Ishikawa (cell line): ENCODE measurements at regions not wholly inside any gene's neighbourhood (a gene's known extent, or its start where the extent isn't known, plus 50 kb on each side); places are given as distances from the start of the nearest gene placed in this dataset.

Source experiments
- CEBPB ChIP-seq: IDR thresholded peaks from 2 replicates; pipeline ENCODE4 v1.6.1; 2012
- CREB1 ChIP-seq: IDR thresholded peaks from 2 replicates; pipeline ENCODE4 v1.6.1; 2012; ENCODE audit warnings: low read depth
- EGR1 ChIP-seq: IDR thresholded peaks from 2 replicates; pipeline ENCODE4 v1.6.1; 2012
- EP300 ChIP-seq: IDR thresholded peaks from 2 replicates; pipeline ENCODE4 v1.6.1; 2012; ENCODE audit warnings: borderline replicate concordance
- FOXM1 ChIP-seq: IDR thresholded peaks from 2 replicates; pipeline ENCODE4 v1.6.1; 2012; ENCODE audit warnings: low read depth, borderline replicate concordance
- NFIC ChIP-seq: IDR thresholded peaks from 2 replicates; pipeline ENCODE4 v1.6.1; 2012
- RAD21 ChIP-seq: IDR thresholded peaks from 2 replicates; pipeline ENCODE4 v1.6.1; 2012; ENCODE audit warnings: low read depth
- TAF1 ChIP-seq: IDR thresholded peaks from 2 replicates; pipeline ENCODE4 v1.6.1; 2012; ENCODE audit warnings: low read depth, mild to moderate bottlenecking
- TCF12 ChIP-seq: IDR thresholded peaks from 2 replicates; pipeline ENCODE4 v1.6.1; 2012; ENCODE audit warnings: low read depth
- TEAD4 ChIP-seq: IDR thresholded peaks from 2 replicates; pipeline ENCODE4 v1.6.1; 2012
- YY1 ChIP-seq: IDR thresholded peaks from 2 replicates; pipeline ENCODE4 v1.6.1; 2012; ENCODE audit warnings: low read depth
- ZBTB7A ChIP-seq: IDR thresholded peaks from 2 replicates; pipeline ENCODE4 v1.6.1; 2012; ENCODE audit warnings: low read depth
- TF ChIP-seq, protein P1 (sequence below): IDR thresholded peaks from 2 replicates; pipeline ENCODE4 v1.6.1; 2012
- TF ChIP-seq, protein P2 (sequence below): IDR thresholded peaks from 2 replicates; pipeline ENCODE4 v1.6.1; 2012; ENCODE audit warnings: low read depth, mild to moderate bottlenecking
- TF ChIP-seq, protein P3 (sequence below): IDR thresholded peaks from 2 replicates; pipeline ENCODE4 v1.6.1; 2012

DNA sequence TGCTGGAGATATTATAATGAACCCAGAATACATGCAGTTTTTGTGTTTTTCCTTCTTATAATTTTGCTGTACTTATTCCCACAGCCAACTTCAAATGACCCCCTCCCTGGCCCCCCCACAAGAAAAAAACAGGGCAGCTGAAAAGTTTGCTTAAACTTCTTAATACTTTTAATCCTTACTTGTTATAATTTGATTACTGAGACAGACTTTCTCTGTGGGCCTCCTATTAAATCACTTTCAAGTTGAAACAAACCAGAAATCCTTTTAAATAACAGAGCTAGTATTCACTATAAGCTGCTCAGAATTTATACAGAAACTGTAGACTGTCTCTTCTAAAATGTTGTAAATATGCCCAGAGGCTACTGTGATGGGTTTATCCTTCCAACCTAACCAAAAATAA lies 106.3 kb downstream of the CENPW start:
- TF ChIP-seq, protein P1, sequence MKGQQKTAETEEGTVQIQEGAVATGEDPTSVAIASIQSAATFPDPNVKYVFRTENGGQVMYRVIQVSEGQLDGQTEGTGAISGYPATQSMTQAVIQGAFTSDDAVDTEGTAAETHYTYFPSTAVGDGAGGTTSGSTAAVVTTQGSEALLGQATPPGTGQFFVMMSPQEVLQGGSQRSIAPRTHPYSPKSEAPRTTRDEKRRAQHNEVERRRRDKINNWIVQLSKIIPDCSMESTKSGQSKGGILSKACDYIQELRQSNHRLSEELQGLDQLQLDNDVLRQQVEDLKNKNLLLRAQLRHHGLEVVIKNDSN: no peak
- no peak for TF ChIP-seq NFIC
- no peak for TF ChIP-seq CEBPB
- no peak for TF ChIP-seq ZBTB7A

DNA sequence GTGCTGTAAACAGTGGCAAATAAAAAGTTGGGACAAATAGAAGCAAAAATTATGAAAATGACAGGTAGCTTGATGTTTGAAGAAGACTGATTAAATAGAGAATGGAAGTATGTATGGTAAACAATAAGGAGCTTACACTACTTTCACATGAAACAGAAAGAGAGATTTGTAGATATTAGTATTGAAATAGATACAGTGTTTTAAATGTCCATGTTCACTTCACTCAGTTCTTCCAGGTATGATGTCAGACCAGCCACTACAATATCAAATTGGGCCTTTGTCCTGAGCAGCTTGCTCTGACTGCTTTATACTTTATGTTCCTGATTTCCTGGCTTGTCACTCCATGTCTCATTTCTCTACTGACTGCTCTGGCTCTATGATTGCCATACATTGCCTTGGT lies 107.5 kb downstream of the CENPW start:
- no peak for TF ChIP-seq TAF1
- TF ChIP-seq RAD21: no peak
- TF ChIP-seq YY1: no peak
- no peak for TF ChIP-seq CREB1
- TF ChIP-seq TCF12: no peak
- TF ChIP-seq, protein P1: no peak
- no peak for TF ChIP-seq NFIC
- TF ChIP-seq CEBPB: no peak
- TF ChIP-seq ZBTB7A: no peak
- TF ChIP-seq EP300: no peak
- no peak for TF ChIP-seq EGR1
- no peak for TF ChIP-seq FOXM1
- no peak for TF ChIP-seq TEAD4
- TF ChIP-seq, protein P2, sequence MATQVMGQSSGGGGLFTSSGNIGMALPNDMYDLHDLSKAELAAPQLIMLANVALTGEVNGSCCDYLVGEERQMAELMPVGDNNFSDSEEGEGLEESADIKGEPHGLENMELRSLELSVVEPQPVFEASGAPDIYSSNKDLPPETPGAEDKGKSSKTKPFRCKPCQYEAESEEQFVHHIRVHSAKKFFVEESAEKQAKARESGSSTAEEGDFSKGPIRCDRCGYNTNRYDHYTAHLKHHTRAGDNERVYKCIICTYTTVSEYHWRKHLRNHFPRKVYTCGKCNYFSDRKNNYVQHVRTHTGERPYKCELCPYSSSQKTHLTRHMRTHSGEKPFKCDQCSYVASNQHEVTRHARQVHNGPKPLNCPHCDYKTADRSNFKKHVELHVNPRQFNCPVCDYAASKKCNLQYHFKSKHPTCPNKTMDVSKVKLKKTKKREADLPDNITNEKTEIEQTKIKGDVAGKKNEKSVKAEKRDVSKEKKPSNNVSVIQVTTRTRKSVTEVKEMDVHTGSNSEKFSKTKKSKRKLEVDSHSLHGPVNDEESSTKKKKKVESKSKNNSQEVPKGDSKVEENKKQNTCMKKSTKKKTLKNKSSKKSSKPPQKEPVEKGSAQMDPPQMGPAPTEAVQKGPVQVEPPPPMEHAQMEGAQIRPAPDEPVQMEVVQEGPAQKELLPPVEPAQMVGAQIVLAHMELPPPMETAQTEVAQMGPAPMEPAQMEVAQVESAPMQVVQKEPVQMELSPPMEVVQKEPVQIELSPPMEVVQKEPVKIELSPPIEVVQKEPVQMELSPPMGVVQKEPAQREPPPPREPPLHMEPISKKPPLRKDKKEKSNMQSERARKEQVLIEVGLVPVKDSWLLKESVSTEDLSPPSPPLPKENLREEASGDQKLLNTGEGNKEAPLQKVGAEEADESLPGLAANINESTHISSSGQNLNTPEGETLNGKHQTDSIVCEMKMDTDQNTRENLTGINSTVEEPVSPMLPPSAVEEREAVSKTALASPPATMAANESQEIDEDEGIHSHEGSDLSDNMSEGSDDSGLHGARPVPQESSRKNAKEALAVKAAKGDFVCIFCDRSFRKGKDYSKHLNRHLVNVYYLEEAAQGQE: no peak
- TF ChIP-seq, protein P3, sequence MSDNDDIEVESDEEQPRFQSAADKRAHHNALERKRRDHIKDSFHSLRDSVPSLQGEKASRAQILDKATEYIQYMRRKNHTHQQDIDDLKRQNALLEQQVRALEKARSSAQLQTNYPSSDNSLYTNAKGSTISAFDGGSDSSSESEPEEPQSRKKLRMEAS: no peak

DNA sequence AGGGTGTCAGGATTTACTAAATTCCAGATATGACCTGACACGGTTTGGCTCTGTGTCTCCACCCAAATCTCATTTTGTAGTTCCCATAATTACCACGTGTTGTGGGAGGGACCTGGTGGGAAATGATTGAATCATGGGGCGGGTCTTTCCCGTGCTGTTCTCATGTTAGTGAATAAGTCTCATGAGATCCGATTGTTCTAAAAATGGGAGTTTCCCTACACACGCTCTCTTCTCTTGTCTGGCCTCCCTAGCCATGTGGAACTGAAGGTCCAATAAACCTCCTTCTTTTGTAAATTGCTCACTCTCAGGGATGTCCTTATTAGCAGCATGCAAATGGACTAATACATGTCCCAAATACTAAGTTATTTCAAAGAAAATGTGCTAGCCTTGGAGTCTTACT lies 121.1 kb downstream of the CENPW start:
- TF ChIP-seq EGR1 (no peak), YY1 (no peak), RAD21 (no peak), ZBTB7A (no peak), TEAD4 (no peak), NFIC (no peak), TAF1 (no peak), EP300 (no peak), FOXM1 (no peak), CREB1 (no peak), TCF12 (no peak), CEBPB (no peak)
- TF ChIP-seq, protein P1: no peak

DNA sequence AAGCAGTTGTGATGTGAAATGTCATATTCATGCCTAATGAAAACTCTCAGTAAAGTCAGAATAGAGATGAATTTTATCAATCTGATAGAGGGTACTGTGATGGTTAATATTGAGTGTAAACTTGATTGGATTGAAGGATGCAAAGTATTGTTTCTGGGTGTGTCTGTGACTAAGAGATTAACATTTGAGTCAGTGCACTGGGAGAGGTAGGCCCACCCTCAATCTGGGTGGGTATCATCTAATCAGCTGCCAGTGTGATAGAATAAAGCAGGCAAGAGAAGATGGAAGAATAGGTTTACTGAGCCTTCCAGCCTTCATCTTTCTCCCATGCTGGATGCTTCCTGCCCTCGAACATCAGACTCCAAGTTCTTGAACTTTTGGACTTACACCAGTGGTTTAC lies 124.3 kb downstream of the CENPW start:
- TF ChIP-seq FOXM1 (no peak), NFIC (no peak), TAF1 (no peak), EGR1 (no peak), ZBTB7A (no peak)
- TF ChIP-seq, protein P3: no peak

DNA sequence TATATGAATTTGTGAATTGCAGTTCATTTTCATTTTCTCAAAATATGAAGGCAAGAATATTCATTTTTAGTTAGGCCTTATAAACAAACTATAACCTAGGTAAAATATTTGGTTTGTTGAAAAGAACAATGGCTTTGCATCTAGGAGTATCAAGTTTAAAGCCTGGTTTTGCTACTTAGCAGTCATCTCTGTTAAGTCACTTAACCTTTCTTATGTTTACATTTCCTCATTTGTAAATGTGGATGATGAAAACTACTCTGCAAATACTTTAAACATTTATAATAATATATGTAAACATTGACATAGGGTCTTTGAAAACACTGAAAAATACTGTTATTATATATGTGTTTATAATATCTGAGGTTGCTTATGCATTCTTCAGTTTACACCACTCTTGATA lies 135.5 kb downstream of the CENPW start:
- TF ChIP-seq CEBPB (no peak), FOXM1 (no peak), TCF12 (no peak), RAD21 (no peak), NFIC (no peak), EGR1 (no peak), ZBTB7A (no peak)
- TF ChIP-seq, protein P3: no peak
- TF ChIP-seq, protein P1: no peak
- TF ChIP-seq, protein P2: no peak
